K562 (cell line): ENCODE measurements at regions not wholly inside any gene's neighbourhood (a gene's known extent, or its start where the extent isn't known, plus 50 kb on each side); places are given as distances from the start of the nearest gene placed in this dataset.

ENCODE experiments used
- ATAC-seq: fragments of 200-7000 bp; cut with Tn5 transposase; 3 replicates; pipeline ENCODE4 v1.9.1; 2020; ENCODE audit warnings: moderate library complexity
- BruUV-seq: library from RNA; stranded (reverse); fragments of 400-500 nt; replicated peaks from 2 replicates; lab custom pipeline; 2021; lab: Mats Ljungman, UMichigan
- CTCF ChIA-PET: fragments of 300-600 bp; formaldehyde crosslinking; extraction: SDS; loops from one replicate; lab custom pipeline; 2021; ENCODE audit warnings: low intra/inter-chr PET ratio; lab: Yijun Ruan, JAX
- POLR2A ChIA-PET: fragments of 300-600, 350-650 bp; sonication (Branson Sonifier 250); formaldehyde crosslinking; extraction: SDS; loops from one replicate; lab custom pipeline; 2021; ENCODE audit warnings: antibody characterized with exemption, inconsistent platforms; lab: Yijun Ruan, JAX
- DNase-seq, 4 experiments: peaks; one replicate each; pipeline versions ENCODE4 v3.0.0 to v3.0.0-alpha.2; 2011 to 2018; ENCODE audit warnings: low spot score in 3 of 4, mixed read lengths in 3 of 4; ENCODE audit errors: extremely low read depth in 1 of 4
- FAIRE-seq: peaks from 2 replicates; lab custom pipeline; 2011; peaks lifted over from hg19 to GRCh38; lab: Jason Lieb, UNC
- H2AFZ ChIP-seq: 2 replicates; pipeline ENCODE4 v1.6.0; 2011; ENCODE audit warnings: low read depth, low read length, control low read depth, inconsistent platforms
- H3K27ac ChIP-seq: fragments of 200-600 bp; 3 replicates; pipeline ENCODE4 v1.8.0; 2011; ENCODE audit warnings: low read depth, mild to moderate bottlenecking, control low read depth, inconsistent platforms, low read length, moderate library complexity, mixed read lengths; ENCODE audit errors: extremely low read depth
- H3K27me3 ChIP-seq, 2 experiments: fragments of 300-600 bp in 1 of 2; 2 replicates in 1 of 2; 3 replicates in 1 of 2; pipeline versions ENCODE4 v1.6.0 to v1.8.0; 2011; ENCODE audit warnings: inconsistent platforms in 2 of 2, low read length in 2 of 2, mild to moderate bottlenecking in 1 of 2, mixed read lengths in 1 of 2, moderate library complexity in 1 of 2; ENCODE audit not compliant: control insufficient read depth in 2 of 2, insufficient read depth in 2 of 2
- H3K36me3 ChIP-seq: fragments of 300-600 bp; 3 replicates; pipeline ENCODE4 v1.8.0; 2011; ENCODE audit warnings: mild to moderate bottlenecking, low read length, inconsistent platforms; ENCODE audit not compliant: control insufficient read depth, insufficient read depth
- H3K4me1 ChIP-seq, 2 experiments: fragments of 200-600 bp in 1 of 2; replicated peaks in 1 of 2; 2 replicates in 1 of 2; 3 replicates in 1 of 2; pipeline versions ENCODE4 v1.5.1 to v1.8.0; 2011; ENCODE audit warnings: inconsistent platforms in 2 of 2, low read length in 2 of 2, mild to moderate bottlenecking in 1 of 2, mixed read lengths in 1 of 2, moderate library complexity in 1 of 2; ENCODE audit not compliant: control insufficient read depth in 2 of 2, insufficient read depth in 2 of 2
- H3K4me2 ChIP-seq: 2 replicates; pipeline ENCODE4 v1.6.1; 2011; ENCODE audit warnings: low read length, control low read depth, inconsistent platforms, mixed read lengths; ENCODE audit not compliant: insufficient read depth
- H3K4me3 ChIP-seq: fragments of 200-600 bp; sonication (generic), shearing (Covaris generic); 2 replicates; pipeline ENCODE4 v1.5.1; 2016; ENCODE audit warnings: control low read depth, inconsistent platforms
- H3K79me2 ChIP-seq: fragments of 200-600 bp; 3 replicates; pipeline ENCODE4 v1.8.0; 2011; ENCODE audit warnings: low read length, inconsistent platforms; ENCODE audit not compliant: control insufficient read depth, insufficient read depth
- H3K9ac ChIP-seq, 2 experiments: 2 replicates each; pipeline versions ENCODE4 v1.6.0 to v1.6.1; 2011; ENCODE audit warnings: low read depth in 2 of 2, low read length in 2 of 2, control low read depth in 1 of 2, inconsistent platforms in 1 of 2, mild to moderate bottlenecking in 1 of 2, mixed read lengths in 1 of 2; ENCODE audit not compliant: insufficient read depth in 1 of 2
- H3K9me1 ChIP-seq: one replicate; pipeline ENCODE4 v1.6.0; 2011; ENCODE audit warnings: inconsistent platforms, mild to moderate bottlenecking, low read length, moderate library complexity; ENCODE audit not compliant: control insufficient read depth, insufficient read depth
- H3K9me3 ChIP-seq: replicated peaks from 2 replicates; pipeline ENCODE4 v1.5.1; 2011; ENCODE audit warnings: low read depth, low read length, inconsistent platforms; ENCODE audit not compliant: control insufficient read depth, insufficient read depth
- H4K20me1 ChIP-seq: replicated peaks from 2 replicates; pipeline ENCODE4 v1.6.1; 2011; ENCODE audit warnings: low read length, inconsistent platforms, mixed read lengths; ENCODE audit not compliant: control insufficient read depth, insufficient read depth
- FOXJ2 ChIP-seq: fragments of 200-800 bp; sonication (Bioruptor generic); IDR thresholded peaks from 2 replicates; pipeline ENCODE4 v1.6.1; 2016; ENCODE audit warnings: missing genetic modification characterization, missing compliant biosample characterization
- PHF20 ChIP-seq: fragments of 450-650 bp; IDR thresholded peaks from 2 replicates; pipeline ENCODE4 v1.6.1; 2018; ENCODE audit not compliant: partially characterized antibody
- RBM22 ChIP-seq: fragments of 200-400 bp; formaldehyde crosslinking; IDR thresholded peaks from 2 replicates; pipeline ENCODE4 v1.6.1; 2018; ENCODE audit warnings: low read length, low read depth; ENCODE audit not compliant: poor library complexity, severe bottlenecking
- SREBF2 ChIP-seq: sonication (generic); formaldehyde crosslinking; IDR thresholded peaks from 2 replicates; pipeline ENCODE4 v1.4.0; 2020; ENCODE audit warnings: mild to moderate bottlenecking, missing genetic modification reagents
- ZKSCAN3 ChIP-seq: fragments of 250-450 bp; sonication (Bioruptor Pico); IDR thresholded peaks from 2 replicates; pipeline ENCODE4 v1.4.0; 2020
- ZNF253 ChIP-seq: fragments of 250-450 bp; sonication (Bioruptor Pico); conservative IDR thresholded peaks from 2 replicates; pipeline ENCODE4 v1.6.1; 2021; ENCODE audit warnings: mild to moderate bottlenecking
- ZNF766 ChIP-seq: fragments of 200-800 bp; sonication (Bioruptor generic); conservative IDR thresholded peaks from 2 replicates; pipeline ENCODE4 v1.6.1; 2016; ENCODE audit warnings: missing genetic modification characterization, missing compliant biosample characterization
- WGBS: fragments of 100-300 bp; shearing (Covaris generic); methylation state at CpG from one replicate; pipeline ENCODE4 v1.1.6; 2016; ENCODE audit warnings: low coverage, mixed read lengths; ENCODE audit not compliant: insufficient coverage; ENCODE audit errors: missing lambda C conversion rate; 5-methylcytosine and 5-hydroxymethylcytosine counted together
- in situ Hi-C: fragments of 300-500 bp; cut with MboI; formaldehyde crosslinking; loops from 4 replicates; pipeline ENCODE4 v1.15.0; 2018; ENCODE audit warnings: inconsistent platforms, mixed read lengths
- intact Hi-C: fragments of 100-400 bp; cut with micrococcal nuclease; formaldehyde crosslinking; loops from 2 replicates; pipeline ENCODE4 v1.14.2; 2022
- TF ChIP-seq, protein P1 (sequence below): sonication (generic); formaldehyde crosslinking; IDR thresholded peaks from 2 replicates; pipeline ENCODE4 v1.8.0; 2022; ENCODE audit warnings: mild to moderate bottlenecking, missing genetic modification reagents
- TF ChIP-seq, protein P2 (sequence below): fragments of 250-450 bp; sonication (Bioruptor Pico); IDR thresholded peaks from 2 replicates; pipeline ENCODE4 v1.5.1; 2021; ENCODE audit warnings: mild to moderate bottlenecking
- TF ChIP-seq, protein P3 (sequence below): sonication (generic); formaldehyde crosslinking; IDR thresholded peaks from 2 replicates; pipeline ENCODE4 v1.9.0; 2022; ENCODE audit warnings: mild to moderate bottlenecking, missing genetic modification reagents

DNA sequence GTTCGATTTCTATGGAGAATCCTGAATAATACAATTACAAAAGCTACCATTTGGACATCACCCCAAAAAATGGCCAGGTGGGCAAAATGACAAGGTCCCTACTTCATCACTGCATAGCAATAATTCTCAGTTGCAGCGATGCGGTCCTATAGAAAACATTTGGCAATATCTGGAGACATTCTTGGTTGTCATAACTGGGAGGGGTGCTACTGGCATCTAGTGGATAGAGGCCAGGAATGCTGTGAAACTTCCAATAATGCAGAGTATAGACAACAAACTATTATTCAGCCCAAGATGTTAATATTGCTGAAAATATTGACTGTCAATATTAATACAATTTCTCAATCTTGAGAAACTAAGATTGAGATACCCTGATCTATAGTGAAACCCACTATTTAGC is 637.8 kb upstream of the PKDCC start:
- no peaks in the 10 kb centered on the region for H3K27me3 ChIP-seq
- H3K36me3 ChIP-seq: no peaks in the 10 kb centered on the region
- no peaks in the 10 kb centered on the region for H4K20me1 ChIP-seq
- ChIA-PET POLR2A (no interaction called here), CTCF (no interaction called here)
- no peak overlapping the region for H3K4me2 ChIP-seq
- in situ Hi-C loops (no loop called here), intact Hi-C loops (no loop called here)
- WGBS: 0% methylated on average over 3 of the region's 3 CpGs
- no peaks in the 10 kb centered on the region for H3K9me3 ChIP-seq
- no peaks in the 10 kb centered on the region for H3K79me2 ChIP-seq
- H3K27ac ChIP-seq: no peak overlapping the region
- H3K4me1 ChIP-seq: no peaks in the 10 kb centered on the region
- TF ChIP-seq, protein P1, sequence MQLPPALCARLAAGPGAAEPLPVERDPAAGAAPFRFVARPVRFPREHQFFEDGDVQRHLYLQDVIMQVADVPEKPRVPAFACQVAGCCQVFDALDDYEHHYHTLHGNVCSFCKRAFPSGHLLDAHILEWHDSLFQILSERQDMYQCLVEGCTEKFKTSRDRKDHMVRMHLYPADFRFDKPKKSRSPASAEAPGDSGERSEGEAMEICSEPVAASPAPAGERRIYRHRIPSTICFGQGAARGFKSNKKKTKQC: no peak
- TF ChIP-seq RBM22 (no peak), ZKSCAN3 (no peak), PHF20 (no peak), FOXJ2 (tag) (no peak), ZNF766 (CRISPR knock-in tag) (no peak), SREBF2 (CRISPR knock-in tag) (no peak), ZNF253 (no peak)
- TF ChIP-seq, protein P2, sequence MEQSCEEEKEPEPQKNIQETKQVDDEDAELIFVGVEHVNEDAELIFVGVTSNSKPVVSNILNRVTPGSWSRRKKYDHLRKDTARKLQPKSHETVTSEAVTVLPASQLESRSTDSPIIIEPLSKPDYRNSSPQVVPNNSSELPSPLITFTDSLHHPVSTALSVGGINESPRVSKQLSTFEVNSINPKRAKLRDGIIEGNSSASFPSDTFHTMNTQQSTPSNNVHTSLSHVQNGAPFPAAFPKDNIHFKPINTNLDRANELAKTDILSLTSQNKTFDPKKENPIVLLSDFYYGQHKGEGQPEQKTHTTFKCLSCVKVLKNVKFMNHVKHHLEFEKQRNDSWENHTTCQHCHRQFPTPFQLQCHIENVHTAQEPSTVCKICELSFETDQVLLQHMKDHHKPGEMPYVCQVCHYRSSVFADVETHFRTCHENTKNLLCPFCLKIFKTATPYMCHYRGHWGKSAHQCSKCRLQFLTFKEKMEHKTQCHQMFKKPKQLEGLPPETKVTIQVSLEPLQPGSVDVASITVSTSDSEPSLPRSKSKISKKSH (CRISPR knock-in tag): no peak
- TF ChIP-seq, protein P3, sequence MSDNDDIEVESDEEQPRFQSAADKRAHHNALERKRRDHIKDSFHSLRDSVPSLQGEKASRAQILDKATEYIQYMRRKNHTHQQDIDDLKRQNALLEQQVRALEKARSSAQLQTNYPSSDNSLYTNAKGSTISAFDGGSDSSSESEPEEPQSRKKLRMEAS (CRISPR knock-in tag): no peak
- H3K9ac ChIP-seq: no peak overlapping the region
- ATAC-seq (no peak), FAIRE-seq (no peak), DNase-seq (no peak)
- H2AFZ ChIP-seq: no peak overlapping the region
- no TSS peak for BruUV-seq
- H3K9me1 ChIP-seq: no peaks in the 10 kb centered on the region
- no peak overlapping the region for H3K4me3 ChIP-seq
